ENCODE measurements at regions not wholly inside any gene's neighbourhood (a gene's known extent, or its start where the extent isn't known, plus 50 kb on each side); places are given as distances from the start of the nearest gene placed in this dataset.

DNA sequence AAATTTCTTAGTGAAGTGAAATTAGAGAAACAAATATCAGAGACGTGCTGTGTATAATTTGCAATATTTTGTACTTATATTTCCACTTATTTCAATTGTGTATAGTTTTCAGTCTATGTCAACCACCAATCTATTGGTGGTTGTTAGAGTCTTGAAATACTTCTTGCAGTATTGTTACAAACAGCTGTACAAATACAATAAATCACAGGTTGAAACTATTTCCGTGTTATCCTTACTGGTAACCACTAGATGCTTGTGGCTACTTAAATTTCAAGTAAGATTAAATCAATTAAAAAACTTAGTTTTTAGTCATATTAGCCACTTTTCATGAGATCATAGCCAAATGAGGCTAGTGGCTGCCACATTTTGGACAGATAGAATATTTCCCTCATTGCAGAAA, 520.5 kb downstream of the GBA3 start:
- TF ChIP-seq, protein P1, sequence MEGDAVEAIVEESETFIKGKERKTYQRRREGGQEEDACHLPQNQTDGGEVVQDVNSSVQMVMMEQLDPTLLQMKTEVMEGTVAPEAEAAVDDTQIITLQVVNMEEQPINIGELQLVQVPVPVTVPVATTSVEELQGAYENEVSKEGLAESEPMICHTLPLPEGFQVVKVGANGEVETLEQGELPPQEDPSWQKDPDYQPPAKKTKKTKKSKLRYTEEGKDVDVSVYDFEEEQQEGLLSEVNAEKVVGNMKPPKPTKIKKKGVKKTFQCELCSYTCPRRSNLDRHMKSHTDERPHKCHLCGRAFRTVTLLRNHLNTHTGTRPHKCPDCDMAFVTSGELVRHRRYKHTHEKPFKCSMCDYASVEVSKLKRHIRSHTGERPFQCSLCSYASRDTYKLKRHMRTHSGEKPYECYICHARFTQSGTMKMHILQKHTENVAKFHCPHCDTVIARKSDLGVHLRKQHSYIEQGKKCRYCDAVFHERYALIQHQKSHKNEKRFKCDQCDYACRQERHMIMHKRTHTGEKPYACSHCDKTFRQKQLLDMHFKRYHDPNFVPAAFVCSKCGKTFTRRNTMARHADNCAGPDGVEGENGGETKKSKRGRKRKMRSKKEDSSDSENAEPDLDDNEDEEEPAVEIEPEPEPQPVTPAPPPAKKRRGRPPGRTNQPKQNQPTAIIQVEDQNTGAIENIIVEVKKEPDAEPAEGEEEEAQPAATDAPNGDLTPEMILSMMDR (IDR thresholded peaks at IDR 0.05; ENCODE audit: insufficient read depth, low read depth, low read length, missing control alignments), result no peak
- DNase-seq (ENCODE audit: low read depth), result no peak
- H3K4me3 ChIP-seq (ENCODE audit: low read depth, low read length), result no peak overlapping the region

GRCh38 chr4:23212558-23212957, 519.8 kb downstream of the GBA3 start:
- TF ChIP-seq, protein P1 (IDR thresholded peaks at IDR 0.05; ENCODE audit: insufficient read depth, low read depth, low read length, missing control alignments), result no peak
- DNase-seq (ENCODE audit: low read depth), result no peak
- no peak overlapping the region for H3K4me3 ChIP-seq (ENCODE audit: low read depth, low read length)

- DNase-seq (ENCODE audit: low read depth), result no peak
- TF ChIP-seq, protein P1 (IDR thresholded peaks at IDR 0.05; ENCODE audit: insufficient read depth, low read depth, low read length, missing control alignments), result no peak
- no peak overlapping the region for H3K4me3 ChIP-seq (ENCODE audit: low read depth, low read length)
Observed at GRCh38 chr4:23207059-23207458, 514.3 kb downstream of the GBA3 start.

DNA sequence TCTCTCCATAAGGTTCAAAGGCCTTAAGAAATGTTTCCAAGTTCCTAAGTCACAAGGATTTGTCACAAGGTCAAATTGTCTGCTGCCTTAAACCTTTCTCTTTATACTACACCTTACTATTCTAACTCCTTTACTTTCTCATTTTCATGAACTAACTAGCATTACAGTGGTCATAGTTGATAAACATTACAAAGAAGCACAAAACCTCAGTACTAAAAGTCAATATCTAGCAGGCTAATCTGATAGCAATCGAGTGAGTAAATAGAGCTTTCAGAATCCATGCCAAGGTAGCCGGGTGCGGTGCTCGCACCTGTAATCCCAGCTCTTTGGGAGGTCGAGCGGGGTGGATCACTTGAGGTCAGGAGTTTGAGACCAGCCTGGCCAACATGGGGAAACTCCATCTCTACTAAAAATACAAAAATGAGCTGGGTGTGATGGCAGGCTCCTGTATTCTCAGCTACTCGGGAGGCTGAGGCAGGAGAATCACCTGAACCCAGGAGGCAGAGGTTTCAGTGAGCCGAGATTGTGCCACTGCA, 510.0 kb downstream of the GBA3 start:
- DNase-seq (ENCODE audit: low read depth), result no peak
- H3K4me3 ChIP-seq (ENCODE audit: low read depth, low read length), result no peak overlapping the region
- TF ChIP-seq, protein P1 (IDR thresholded peaks at IDR 0.05; ENCODE audit: insufficient read depth, low read depth, low read length, missing control alignments), result no peak

DNA sequence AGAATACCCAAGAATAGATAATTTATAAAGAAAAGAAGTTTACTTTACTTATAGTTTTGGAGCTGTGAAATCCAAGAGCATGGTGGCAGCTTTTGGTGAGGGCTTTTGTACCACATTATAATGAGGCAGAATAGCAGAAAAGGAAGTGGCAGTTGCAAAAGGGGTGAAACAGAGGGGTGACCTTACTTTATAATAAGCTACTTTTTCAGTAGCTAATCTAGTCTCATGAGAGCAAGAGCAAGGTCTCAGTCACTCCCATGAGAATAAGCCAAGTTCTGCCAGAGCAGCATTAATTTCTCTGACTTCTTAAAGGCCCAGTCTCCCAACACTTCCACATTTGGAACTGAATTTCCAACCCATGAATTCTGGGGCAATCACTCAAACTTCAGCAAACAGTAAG, 502.0 kb downstream of the GBA3 start:
- TF ChIP-seq, protein P1 (IDR thresholded peaks at IDR 0.05; ENCODE audit: insufficient read depth, low read depth, low read length, missing control alignments), result no peak
- DNase-seq (ENCODE audit: low read depth), result no peak
- no peak overlapping the region for H3K4me3 ChIP-seq (ENCODE audit: low read depth, low read length)

GRCh38 chr4:23174179-23174578, 481.4 kb downstream of the GBA3 start:
- TF ChIP-seq, protein P1 (IDR thresholded peaks at IDR 0.05; ENCODE audit: insufficient read depth, low read depth, low read length, missing control alignments), result no peak
- no peak overlapping the region for H3K4me3 ChIP-seq (ENCODE audit: low read depth, low read length)
- no peak for DNase-seq (ENCODE audit: low read depth)

- no peak for DNase-seq (ENCODE audit: low read depth)
- no peak overlapping the region for H3K4me3 ChIP-seq (ENCODE audit: low read depth, low read length)
- TF ChIP-seq, protein P1 (IDR thresholded peaks at IDR 0.05; ENCODE audit: insufficient read depth, low read depth, low read length, missing control alignments), result no peak
Observed at GRCh38 chr4:23171976-23172375, 479.2 kb downstream of the GBA3 start.

Measured in GM12865 (cell line).